ENCODE measurements at regions not wholly inside any gene's neighbourhood (a gene's known extent, or its start where the extent isn't known, plus 50 kb on each side); places are given as distances from the start of the nearest gene placed in this dataset.
"Not testable (repeated sequence)": the region's sequence is repeated elsewhere in the genome, so short reads cannot be mapped to it uniquely, and the experiment has no call there.

DNA sequence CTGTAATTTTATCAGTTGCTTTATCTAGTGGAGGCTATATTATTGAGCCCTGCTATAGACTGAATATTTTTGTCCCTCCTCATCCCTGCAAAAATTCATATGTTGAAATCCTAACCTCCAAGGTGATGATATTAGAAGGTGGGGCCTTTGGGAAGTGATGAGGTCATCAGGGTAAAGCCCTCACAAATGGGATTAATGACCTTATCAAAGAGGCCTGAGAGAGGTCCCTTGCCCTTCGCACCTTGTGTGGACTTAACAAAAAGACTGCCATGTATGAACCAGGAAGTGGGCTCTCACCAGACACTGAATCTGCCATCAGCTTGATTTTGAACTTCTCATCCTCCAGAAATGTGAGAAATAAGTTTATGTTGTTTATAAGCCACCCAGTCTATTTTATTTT is 381.4 kb upstream of the ONECUT1 start:
- TF ChIP-seq JUND (IDR thresholded peaks at IDR 0.05; ENCODE audit: low read depth), result no peak
- DNase-seq (ENCODE audit: low read depth in 1 of 2, low spot score in 1 of 2), result no peak
- in situ Hi-C loops (cut with HindIII; ENCODE audit: low pct_unique_long_range_greater_than_20kb, low sequenced_read_pairs), result no loop called here

DNA sequence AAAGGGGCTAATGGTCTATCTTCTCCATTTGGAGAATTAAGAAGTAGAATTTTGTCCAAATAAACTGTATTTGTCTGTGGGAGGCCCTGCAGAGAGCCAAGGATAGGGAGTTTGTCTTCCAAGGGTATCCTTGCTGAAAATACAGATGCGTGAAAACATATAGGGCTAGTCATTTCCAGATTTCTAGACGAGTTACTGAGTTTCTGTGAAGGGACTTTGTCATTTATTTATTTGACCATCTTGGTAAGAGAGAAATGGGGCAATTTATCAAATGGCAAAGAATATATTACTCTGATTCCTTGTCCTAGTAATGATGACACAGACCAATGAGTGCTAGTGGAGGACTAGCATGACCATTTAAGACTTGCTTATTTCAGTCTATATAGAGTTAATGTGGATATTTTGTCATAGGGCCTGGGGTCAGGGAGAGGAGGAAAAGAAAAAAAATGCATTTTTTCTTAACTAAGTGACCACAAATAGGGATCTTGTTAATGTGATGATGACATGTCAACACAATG is 376.6 kb upstream of the ONECUT1 start:
- in situ Hi-C loops (cut with HindIII; ENCODE audit: low pct_unique_long_range_greater_than_20kb, low sequenced_read_pairs), result no loop called here
- TF ChIP-seq JUND (IDR thresholded peaks at IDR 0.05; ENCODE audit: low read depth), result no peak
- no peak for DNase-seq (ENCODE audit: low read depth in 1 of 2, low spot score in 1 of 2)

- TF ChIP-seq JUND (IDR thresholded peaks at IDR 0.05; ENCODE audit: low read depth), result no peak
- in situ Hi-C loops (cut with HindIII; ENCODE audit: low pct_unique_long_range_greater_than_20kb, low sequenced_read_pairs), result no loop called here
- no peak for DNase-seq (ENCODE audit: low read depth in 1 of 2, low spot score in 1 of 2)
Observed at GRCh38 chr15:53165988-53166683, 376.0 kb upstream of the ONECUT1 start.

- no peak for DNase-seq (ENCODE audit: low read depth in 1 of 2, low spot score in 1 of 2)
- in situ Hi-C loops (cut with HindIII; ENCODE audit: low pct_unique_long_range_greater_than_20kb, low sequenced_read_pairs), result no loop called here
- TF ChIP-seq JUND (IDR thresholded peaks at IDR 0.05; ENCODE audit: low read depth), result no peak
Observed at GRCh38 chr15:53160092-53160704, 370.1 kb upstream of the ONECUT1 start.

DNA sequence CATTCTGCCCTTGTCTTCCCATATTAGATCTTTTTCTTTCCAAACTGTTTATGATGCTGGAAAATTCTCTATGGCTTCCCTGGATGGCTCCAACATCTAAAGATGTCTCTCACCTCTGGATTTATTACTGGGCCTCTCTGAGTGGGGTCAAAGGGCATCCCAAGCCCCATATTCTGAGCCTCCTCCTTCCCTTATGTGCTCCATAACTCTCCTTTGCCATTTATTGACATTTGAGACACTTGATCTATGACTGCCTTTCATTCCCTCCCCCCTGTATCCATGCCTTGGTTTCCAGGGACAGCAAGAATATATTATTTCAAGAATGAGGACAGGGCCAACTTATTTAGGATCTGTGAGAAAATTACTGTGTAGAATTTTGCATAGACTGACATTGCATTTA is 369.3 kb upstream of the ONECUT1 start:
- no peak for DNase-seq (ENCODE audit: low read depth in 1 of 2, low spot score in 1 of 2)
- no peak for TF ChIP-seq JUND (IDR thresholded peaks at IDR 0.05; ENCODE audit: low read depth)
- in situ Hi-C loops (cut with HindIII; ENCODE audit: low pct_unique_long_range_greater_than_20kb, low sequenced_read_pairs), result no loop called here

DNA sequence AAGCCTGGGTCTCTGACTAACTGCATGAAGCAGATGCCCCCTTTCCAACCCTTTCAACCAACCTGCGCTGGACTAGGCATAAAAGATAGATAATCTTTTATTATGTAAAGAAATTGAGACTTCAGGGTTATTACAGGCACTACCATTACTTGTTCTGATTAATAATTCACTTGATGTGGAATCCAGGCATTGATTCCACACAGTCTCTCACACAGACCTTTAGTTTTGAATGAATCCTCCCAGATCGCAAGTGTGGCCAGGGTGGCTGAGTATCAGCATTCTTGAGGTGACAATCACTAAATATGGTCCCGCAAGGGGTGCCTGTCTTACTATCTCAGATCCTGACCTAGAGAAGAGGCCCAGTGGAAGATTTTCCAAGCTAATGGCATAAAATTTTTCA is 368.9 kb upstream of the ONECUT1 start:
- DNase-seq (ENCODE audit: low read depth in 1 of 2, low spot score in 1 of 2), result no peak
- no peak for TF ChIP-seq JUND (IDR thresholded peaks at IDR 0.05; ENCODE audit: low read depth)
- in situ Hi-C loops (cut with HindIII; ENCODE audit: low pct_unique_long_range_greater_than_20kb, low sequenced_read_pairs), result no loop called here

DNA sequence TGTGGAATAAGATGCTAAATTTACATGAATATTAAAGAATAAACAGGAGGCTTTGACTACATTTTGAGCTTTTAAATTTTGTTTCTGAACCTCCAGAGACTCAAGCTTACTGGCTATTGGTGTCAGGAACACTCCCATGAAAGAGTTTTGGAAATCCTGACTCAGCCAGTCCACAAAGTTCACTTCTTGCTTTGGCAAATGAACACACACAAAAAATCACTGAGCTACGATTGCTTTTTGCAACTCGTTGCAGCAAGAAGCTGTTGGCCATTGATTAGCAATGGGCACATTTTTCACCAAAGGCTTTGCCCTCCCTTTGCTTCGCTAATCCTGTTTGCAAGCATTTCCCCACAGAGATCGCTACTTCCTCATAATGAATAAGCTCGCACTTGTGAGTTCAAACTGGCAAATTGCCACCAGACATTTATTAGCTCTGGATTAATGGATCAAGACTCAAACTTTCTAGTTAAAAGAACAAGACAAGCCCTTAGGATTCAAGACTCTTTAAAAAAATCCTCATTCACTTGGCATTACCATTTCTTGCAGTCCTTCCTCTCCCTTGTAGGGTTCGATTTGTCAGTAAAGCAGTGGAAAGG is 343.2 kb upstream of the ONECUT1 start:
- TF ChIP-seq JUND (IDR thresholded peaks at IDR 0.05; ENCODE audit: low read depth), result no peak
- DNase-seq (ENCODE audit: low read depth in 1 of 2, low spot score in 1 of 2), result no peak
- in situ Hi-C loops (cut with HindIII; ENCODE audit: low pct_unique_long_range_greater_than_20kb, low sequenced_read_pairs), result no loop called here

DNA sequence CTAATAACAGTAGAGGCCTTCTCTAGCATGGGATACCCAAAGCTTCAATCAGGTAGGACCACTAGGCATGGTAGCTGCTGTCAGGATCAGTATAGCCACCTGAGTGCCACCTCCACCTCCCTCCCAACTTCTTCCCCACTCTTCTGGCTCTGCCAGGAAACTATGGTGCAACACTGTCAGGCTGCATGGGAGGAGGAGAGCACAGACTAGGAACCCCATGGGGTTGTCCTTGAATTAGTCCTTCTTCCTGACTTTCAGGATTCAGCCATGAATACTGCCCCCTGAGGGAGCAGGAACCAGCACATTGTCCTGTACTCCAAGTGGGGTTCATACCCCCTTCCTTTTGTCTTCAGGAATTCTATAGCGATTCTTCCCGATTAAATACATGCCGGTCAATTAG is 340.8 kb upstream of the ONECUT1 start:
- DNase-seq (ENCODE audit: low read depth in 1 of 2, low spot score in 1 of 2), result no peak
- in situ Hi-C loops (cut with HindIII; ENCODE audit: low pct_unique_long_range_greater_than_20kb, low sequenced_read_pairs), result no loop called here
- TF ChIP-seq JUND (IDR thresholded peaks at IDR 0.05; ENCODE audit: low read depth), result no peak

DNA sequence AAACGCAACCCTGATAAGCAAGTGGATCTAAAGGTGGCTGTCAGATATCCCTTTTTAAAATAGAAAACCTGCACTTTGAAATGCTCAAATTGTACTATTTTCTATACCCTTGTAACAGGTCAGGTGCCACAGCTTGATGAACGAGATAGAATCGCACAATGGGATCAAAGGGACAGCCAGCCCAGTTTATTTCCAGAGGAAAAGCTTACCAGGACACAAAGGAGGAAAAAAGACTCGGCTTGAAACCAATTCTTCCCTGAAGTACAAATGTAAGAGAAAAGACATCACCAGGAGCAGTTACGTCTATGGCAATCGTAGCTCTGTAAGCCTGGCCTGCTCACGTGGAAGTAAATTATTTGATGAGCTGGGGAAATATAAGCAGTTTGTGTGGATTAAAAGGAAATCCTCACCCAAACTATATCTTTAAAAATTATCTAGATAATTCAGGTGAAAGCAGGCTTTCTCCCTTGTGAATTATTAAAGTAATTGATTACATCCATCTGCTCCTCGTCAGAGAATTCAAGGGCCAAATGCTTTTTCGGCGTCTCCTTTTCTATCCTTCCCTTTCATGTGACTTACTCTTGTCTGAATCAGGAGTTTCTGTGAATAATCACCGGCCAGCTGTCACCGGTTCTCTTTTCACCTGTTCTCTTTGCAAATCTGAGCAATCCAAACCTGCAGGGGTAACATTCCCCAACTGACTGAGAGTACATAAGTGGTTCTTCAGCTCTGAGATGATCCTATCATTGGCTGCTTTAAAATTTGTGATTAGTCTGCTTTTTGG is 339.2 kb upstream of the ONECUT1 start:
- in situ Hi-C loops (cut with HindIII; ENCODE audit: low pct_unique_long_range_greater_than_20kb, low sequenced_read_pairs), result no loop called here
- no peak for TF ChIP-seq JUND (IDR thresholded peaks at IDR 0.05; ENCODE audit: low read depth)
- no peak for DNase-seq (ENCODE audit: low read depth in 1 of 2, low spot score in 1 of 2)

DNA sequence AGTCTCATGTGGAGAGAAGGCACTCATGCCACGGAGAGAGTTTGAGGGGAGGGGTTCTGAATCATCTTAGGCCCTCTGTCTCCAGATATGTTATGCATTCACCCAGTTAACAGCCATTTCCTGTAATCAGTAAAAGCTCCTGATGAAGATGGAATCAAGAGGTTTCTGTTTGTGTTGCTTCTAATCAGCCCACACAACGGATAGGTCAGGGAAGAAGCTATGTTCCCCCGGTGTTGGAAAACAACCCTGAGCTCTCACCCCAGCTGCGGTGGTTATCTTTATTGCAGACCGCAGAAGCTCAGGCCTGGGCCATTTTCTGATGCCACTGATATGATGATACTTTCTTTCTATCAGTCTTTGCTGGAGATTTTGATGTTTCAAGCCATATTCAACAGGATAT is 338.5 kb upstream of the ONECUT1 start:
- no peak for DNase-seq (ENCODE audit: low read depth in 1 of 2, low spot score in 1 of 2)
- in situ Hi-C loops (cut with HindIII; ENCODE audit: low pct_unique_long_range_greater_than_20kb, low sequenced_read_pairs), result no loop called here
- no peak for TF ChIP-seq JUND (IDR thresholded peaks at IDR 0.05; ENCODE audit: low read depth)

- no peak for DNase-seq (ENCODE audit: low read depth in 1 of 2, low spot score in 1 of 2)
- no peak for TF ChIP-seq JUND (IDR thresholded peaks at IDR 0.05; ENCODE audit: low read depth)
- in situ Hi-C loops (cut with HindIII; ENCODE audit: low pct_unique_long_range_greater_than_20kb, low sequenced_read_pairs), result no loop called here
Observed at GRCh38 chr15:53126144-53126543, 336.0 kb upstream of the ONECUT1 start.

GRCh38 chr15:53122818-53123217 is 332.7 kb upstream of the ONECUT1 start:
- no peak for TF ChIP-seq JUND (IDR thresholded peaks at IDR 0.05; ENCODE audit: low read depth)
- in situ Hi-C loops (cut with HindIII; ENCODE audit: low pct_unique_long_range_greater_than_20kb, low sequenced_read_pairs), result no loop called here
- DNase-seq (ENCODE audit: low read depth in 1 of 2, low spot score in 1 of 2), result no peak

DNA sequence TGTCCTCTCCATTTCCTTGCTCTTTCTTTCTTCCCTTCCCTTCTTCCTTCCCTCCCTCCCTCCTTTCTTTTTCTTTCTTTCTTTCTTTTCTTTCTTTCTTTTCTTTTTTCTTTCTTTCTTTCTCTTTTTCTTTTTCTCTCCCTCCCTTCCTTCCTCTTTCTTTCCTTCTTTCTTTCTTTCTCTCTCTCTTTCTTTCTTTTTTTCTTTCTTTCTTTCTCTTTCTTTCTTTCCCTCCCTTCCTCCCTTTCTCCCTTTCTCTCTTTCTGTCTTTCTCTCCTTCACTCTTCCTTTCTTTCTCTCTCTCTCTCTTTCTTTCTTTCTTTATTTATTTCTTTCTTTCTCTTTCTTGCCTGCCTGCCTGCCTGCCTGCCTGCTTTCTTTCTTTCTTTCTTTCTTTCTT is 326.8 kb upstream of the ONECUT1 start:
- in situ Hi-C loops (cut with HindIII; ENCODE audit: low pct_unique_long_range_greater_than_20kb, low sequenced_read_pairs), result not testable (repeated sequence)

More for the DNA sequence above, 326.8 kb upstream of the ONECUT1 start:
- DNase-seq (ENCODE audit: low read depth in 1 of 2, low spot score in 1 of 2), result not testable (repeated sequence)
